CD8-positive, alpha-beta memory T cell (primary cell): ENCODE measurements at regions not wholly inside any gene's neighbourhood (a gene's known extent, or its start where the extent isn't known, plus 50 kb on each side); places are given as distances from the start of the nearest gene placed in this dataset.

ENCODE experiments used
- CTCF ChIA-PET: fragments of 350-600 bp; sonication (Branson Sonifier 250); formaldehyde crosslinking; loops from one replicate; lab custom pipeline; 2021; ENCODE audit warnings: antibody characterized with exemption; lab: Charles Lee
- POLR2A ChIA-PET: fragments of 350-600 bp; sonication (Branson Sonifier 250); formaldehyde crosslinking; loops from one replicate; lab custom pipeline; 2021; ENCODE audit warnings: antibody characterized with exemption; lab: Charles Lee
- DNase-seq, 5 donors: peaks; one replicate each; pipeline versions ENCODE4 v3.0.0 to v3.0.0-alpha.2; 2020 to 2022; ENCODE audit warnings: mixed read lengths in 1 of 5
- H3K27ac ChIP-seq: one replicate; pipeline ENCODE4 v1.7.0; 2013; ENCODE audit warnings: low read depth, mild to moderate bottlenecking, low read length, moderate library complexity
- H3K27me3 ChIP-seq: 2 replicates; pipeline ENCODE4 v1.7.0; 2013; ENCODE audit warnings: low read length, mild to moderate bottlenecking; ENCODE audit not compliant: insufficient read depth, poor library complexity, severe bottlenecking
- H3K36me3 ChIP-seq: 2 replicates; pipeline ENCODE4 v1.7.0; 2013; ENCODE audit warnings: mild to moderate bottlenecking, low read length, moderate library complexity; ENCODE audit not compliant: insufficient read depth
- H3K4me1 ChIP-seq: 2 replicates; pipeline ENCODE4 v1.7.0; 2013; ENCODE audit warnings: mild to moderate bottlenecking, low read length, moderate library complexity; ENCODE audit not compliant: insufficient read depth
- H3K4me3 ChIP-seq: 2 replicates; pipeline ENCODE4 v1.7.0; 2013; ENCODE audit warnings: mild to moderate bottlenecking, low read length
- H3K9me3 ChIP-seq: 2 replicates; pipeline ENCODE4 v1.7.0; 2013; ENCODE audit warnings: mild to moderate bottlenecking, low read length
- H3K27ac Mint-ChIP-seq, 8 donors: one replicate each; pipeline ENCODE4 v1.8.0; 2020 to 2021; ENCODE audit warnings: mixed read lengths in 8 of 8, mild to moderate bottlenecking in 6 of 8, inconsistent platforms in 3 of 8, moderate library complexity in 3 of 8
- H3K27me3 Mint-ChIP-seq, 2 donors: one replicate each; pipeline ENCODE4 v1.8.0; 2020 to 2021; ENCODE audit warnings: mixed read lengths in 2 of 2, mild to moderate bottlenecking in 1 of 2, moderate library complexity in 1 of 2
- H3K36me3 Mint-ChIP-seq, 3 donors: one replicate each; pipeline ENCODE4 v1.8.0; 2020 to 2021; ENCODE audit warnings: mixed read lengths in 3 of 3, inconsistent platforms in 1 of 3, mild to moderate bottlenecking in 1 of 3
- H3K4me1 Mint-ChIP-seq, 3 donors: one replicate each; pipeline ENCODE4 v1.8.0; 2020 to 2021; ENCODE audit warnings: mixed read lengths in 3 of 3, inconsistent platforms in 1 of 3, mild to moderate bottlenecking in 1 of 3
- H3K4me3 Mint-ChIP-seq, 7 donors: one replicate each; pipeline ENCODE4 v1.8.0; 2020 to 2021; ENCODE audit warnings: mixed read lengths in 7 of 7, mild to moderate bottlenecking in 6 of 7, moderate library complexity in 4 of 7, inconsistent platforms in 2 of 7
- H3K9me3 Mint-ChIP-seq, 5 donors: one replicate each; pipeline ENCODE4 v1.8.0; 2020 to 2022; ENCODE audit warnings: mixed read lengths in 5 of 5, mild to moderate bottlenecking in 3 of 5, moderate library complexity in 2 of 5, inconsistent platforms in 1 of 5

- peaks cover 13 to 51% of the 10 kb centered on the region in 2 donors for H3K27me3 Mint-ChIP-seq
- no peaks in the 10 kb centered on the region for H3K36me3 ChIP-seq
- DNase-seq: no peak
- no peaks in the 10 kb centered on the region for H3K27me3 ChIP-seq
- no peak overlapping the region for H3K4me3 ChIP-seq
- ChIA-PET CTCF (no interaction called here), POLR2A (no interaction called here)
- no peaks in the 10 kb centered on the region for H3K9me3 ChIP-seq
- H3K27ac ChIP-seq: no peak overlapping the region
- H3K27ac Mint-ChIP-seq: no peak overlapping the region
- H3K4me1 ChIP-seq: peaks cover 5% of the 10 kb centered on the region
- H3K4me1 Mint-ChIP-seq: peaks cover 4 to 6% (median 4%) of the 10 kb centered on the region in 3 donors
- H3K4me3 Mint-ChIP-seq: no peak overlapping the region
- H3K36me3 Mint-ChIP-seq: no peaks in the 10 kb centered on the region
- H3K9me3 Mint-ChIP-seq: no peaks in the 10 kb centered on the region
These were observed 67.8 kb upstream of the ZSWIM6 start for GRCh38 chr5:61264273-61264661.

- no peaks in the 10 kb centered on the region for H3K36me3 Mint-ChIP-seq
- no peak for DNase-seq
- peaks cover 8 to 31% of the 10 kb centered on the region in 2 donors for H3K27me3 Mint-ChIP-seq
- POLR2A ChIA-PET: no interaction called here
- peak overlapping the region in 1 of 8 donors; percentile 83 for H3K27ac Mint-ChIP-seq
- Histone ChIP-seq H3K4me1 (peaks cover 11% of the 10 kb centered on the region), H3K36me3 (no peaks in the 10 kb centered on the region), H3K4me3 (no peak overlapping the region), H3K9me3 (no peaks in the 10 kb centered on the region), H3K27me3 (no peaks in the 10 kb centered on the region), H3K27ac (no peak overlapping the region)
- H3K4me3 Mint-ChIP-seq: no peak overlapping the region
- peaks cover 8 to 10% (median 10%) of the 10 kb centered on the region in 3 donors for H3K4me1 Mint-ChIP-seq
- CTCF ChIA-PET: interaction anchor here (1.4 kb wide), 1 partner anchor 11 kb away, joined by 3 read pairs; no protein-coding TSS in a partner anchor
- no peaks in the 10 kb centered on the region for H3K9me3 Mint-ChIP-seq
These were observed 64.9 kb upstream of the ZSWIM6 start for GRCh38 chr5:61267116-61267515.

GRCh38 chr5:61268871-61269270 lies 63.2 kb upstream of the ZSWIM6 start:
- Mint-ChIP-seq H3K27me3 (peaks cover 6 to 19% of the 10 kb centered on the region in 2 donors), H3K4me1 (peaks cover 8 to 10% (median 10%) of the 10 kb centered on the region in 3 donors), H3K36me3 (no peaks in the 10 kb centered on the region), H3K9me3 (no peaks in the 10 kb centered on the region), H3K27ac (peak overlapping the region in 2 of 8 donors; percentile 3 to 10), H3K4me3 (peak overlapping the region in 2 of 7 donors; percentile 41 to 63)
- ChIA-PET POLR2A (no interaction called here), CTCF (interaction anchor here (1.4 kb wide), 1 partner anchor 18 kb away, joined by 6 read pairs; no protein-coding TSS in a partner anchor)
- no peak for DNase-seq
- Histone ChIP-seq H3K9me3 (no peaks in the 10 kb centered on the region), H3K4me1 (peaks cover 11% of the 10 kb centered on the region), H3K27me3 (no peaks in the 10 kb centered on the region), H3K36me3 (no peaks in the 10 kb centered on the region), H3K27ac (no peak overlapping the region), H3K4me3 (no peak overlapping the region)

- Histone ChIP-seq H3K27me3 (no peaks in the 10 kb centered on the region), H3K4me1 (peaks cover 11% of the 10 kb centered on the region), H3K9me3 (no peaks in the 10 kb centered on the region), H3K4me3 (no peak overlapping the region), H3K36me3 (no peaks in the 10 kb centered on the region), H3K27ac (no peak overlapping the region)
- Mint-ChIP-seq H3K27ac (no peak overlapping the region), H3K4me3 (no peak overlapping the region), H3K36me3 (no peaks in the 10 kb centered on the region), H3K9me3 (no peaks in the 10 kb centered on the region), H3K4me1 (peaks cover 8 to 10% (median 10%) of the 10 kb centered on the region in 3 donors), H3K27me3 (peaks cover 2 to 15% of the 10 kb centered on the region in 2 donors)
- ChIA-PET POLR2A (no interaction called here), CTCF (no interaction called here)
- no peak for DNase-seq
These were observed 61.4 kb upstream of the ZSWIM6 start for GRCh38 chr5:61270510-61271165.

- Histone ChIP-seq H3K27ac (no peak overlapping the region), H3K27me3 (no peaks in the 10 kb centered on the region), H3K36me3 (no peaks in the 10 kb centered on the region), H3K4me1 (peaks cover 20% of the 10 kb centered on the region), H3K9me3 (no peaks in the 10 kb centered on the region), H3K4me3 (no peak overlapping the region)
- ChIA-PET POLR2A (no interaction called here), CTCF (no interaction called here)
- Mint-ChIP-seq H3K4me3 (no peak overlapping the region), H3K27me3 (peaks cover 5 to 7% of the 10 kb centered on the region in 2 donors), H3K4me1 (peaks cover 20 to 24% (median 21%) of the 10 kb centered on the region in 3 donors), H3K36me3 (no peaks in the 10 kb centered on the region), H3K27ac (no peak overlapping the region), H3K9me3 (peaks cover 0 to 1% (median 0%) of the 10 kb centered on the region in 5 donors)
- DNase-seq: no peak
These were observed 59.4 kb upstream of the ZSWIM6 start for GRCh38 chr5:61272688-61273087.

GRCh38 chr5:61273279-61273975 lies 58.6 kb upstream of the ZSWIM6 start:
- no peak overlapping the region for H3K27ac Mint-ChIP-seq

GRCh38 chr5:61274511-61274911 lies 57.5 kb upstream of the ZSWIM6 start:
- no peak for DNase-seq
- Mint-ChIP-seq H3K9me3 (peaks cover 0 to 1% (median 0%) of the 10 kb centered on the region in 5 donors), H3K27me3 (peaks cover 0 to 3% of the 10 kb centered on the region in 2 donors), H3K4me3 (no peak overlapping the region), H3K36me3 (no peaks in the 10 kb centered on the region), H3K4me1 (peaks cover 12 to 17% (median 14%) of the 10 kb centered on the region in 3 donors), H3K27ac (no peak overlapping the region)
- no peaks in the 10 kb centered on the region for H3K36me3 ChIP-seq
- ChIA-PET POLR2A (no interaction called here), CTCF (no interaction called here)
- no peak overlapping the region for H3K27ac ChIP-seq
- H3K27me3 ChIP-seq: no peaks in the 10 kb centered on the region
- no peaks in the 10 kb centered on the region for H3K9me3 ChIP-seq
- H3K4me3 ChIP-seq: no peak overlapping the region
- peaks cover 14% of the 10 kb centered on the region for H3K4me1 ChIP-seq

More at GRCh38 chr5:61273279-61273975, 58.6 kb upstream of the ZSWIM6 start:
- Histone ChIP-seq H3K36me3 (no peaks in the 10 kb centered on the region), H3K27me3 (no peaks in the 10 kb centered on the region), H3K27ac (no peak overlapping the region), H3K4me1 (peaks cover 21% of the 10 kb centered on the region), H3K4me3 (no peak overlapping the region), H3K9me3 (no peaks in the 10 kb centered on the region)
- Mint-ChIP-seq H3K4me1 (peaks cover 20 to 24% (median 21%) of the 10 kb centered on the region in 3 donors), H3K36me3 (no peaks in the 10 kb centered on the region), H3K9me3 (peaks cover 0 to 1% (median 0%) of the 10 kb centered on the region in 5 donors), H3K27me3 (peaks cover 0 to 3% of the 10 kb centered on the region in 2 donors), H3K4me3 (no peak overlapping the region)
- ChIA-PET POLR2A (no interaction called here), CTCF (no interaction called here)
- DNase-seq: no peak

- Histone ChIP-seq H3K9me3 (no peaks in the 10 kb centered on the region), H3K4me3 (no peak overlapping the region), H3K4me1 (peaks cover 10% of the 10 kb centered on the region), H3K36me3 (no peaks in the 10 kb centered on the region), H3K27me3 (no peaks in the 10 kb centered on the region), H3K27ac (no peak overlapping the region)
- CTCF ChIA-PET: no interaction called here
- Mint-ChIP-seq H3K36me3 (no peaks in the 10 kb centered on the region), H3K4me1 (peaks cover 10 to 24% (median 12%) of the 10 kb centered on the region in 3 donors), H3K4me3 (no peak overlapping the region), H3K27ac (peak overlapping the region in 3 of 8 donors; percentile 42 to 83 (median 58)), H3K27me3 (peaks cover 0 to 3% of the 10 kb centered on the region in 2 donors), H3K9me3 (peaks cover 0 to 1% (median 0%) of the 10 kb centered on the region in 5 donors)
- POLR2A ChIA-PET: no interaction called here
- no peak for DNase-seq
These were observed 56.2 kb upstream of the ZSWIM6 start for GRCh38 chr5:61275841-61276240.
